HuH-7.5 (cell line): ENCODE measurements at regions not wholly inside any gene's neighbourhood (a gene's known extent, or its start where the extent isn't known, plus 50 kb on each side); places are given as distances from the start of the nearest gene placed in this dataset.
A peak's percentile ranks its signal among the peaks of the same experiment; 100 is the strongest.

Source experiments
- DNase-seq: peaks from one replicate; pipeline ENCODE4 v3.0.0; 2011; ENCODE audit warnings: low spot score

DNA sequence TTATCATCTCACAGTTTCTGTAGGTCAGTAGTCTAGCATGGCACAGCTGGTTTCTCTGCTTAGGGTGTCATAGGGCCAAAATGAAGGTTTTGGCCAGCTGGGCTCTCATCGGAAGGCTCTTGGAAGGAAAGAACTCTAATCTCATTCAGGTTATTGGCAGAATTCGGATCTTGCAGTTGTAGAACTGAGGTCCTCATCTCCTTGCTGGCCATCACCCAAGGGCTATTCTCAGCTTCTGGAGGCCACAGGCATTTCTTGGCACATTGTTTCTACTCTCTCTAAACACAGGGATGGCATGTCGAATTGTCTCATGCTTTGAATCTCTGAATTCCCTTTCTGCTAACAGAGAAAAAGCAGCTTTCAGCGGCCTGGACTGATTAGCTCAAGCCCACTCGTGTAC lies 258.0 kb upstream of the SMARCA2 start:
- DNase-seq, result no peak

DNA sequence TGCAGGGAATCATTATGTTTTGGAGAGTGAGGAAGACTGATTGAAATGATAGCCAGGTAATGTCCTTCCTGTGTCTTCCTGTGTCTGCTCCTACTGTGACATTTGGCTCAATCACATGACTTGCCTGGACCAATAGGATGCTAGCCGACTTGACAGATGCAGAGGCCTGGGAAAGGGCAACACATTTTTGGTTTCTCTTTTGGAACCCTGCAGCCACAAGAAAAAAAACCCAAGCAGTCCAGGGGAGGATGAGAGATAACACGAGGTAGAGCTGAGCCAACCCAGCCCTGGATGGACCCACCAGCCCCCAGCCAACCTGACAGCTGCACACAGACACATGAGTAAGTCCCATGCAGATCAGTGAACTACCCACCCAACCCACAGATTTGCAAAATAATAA lies 256.1 kb upstream of the SMARCA2 start:
- DNase-seq, result no peak

DNA sequence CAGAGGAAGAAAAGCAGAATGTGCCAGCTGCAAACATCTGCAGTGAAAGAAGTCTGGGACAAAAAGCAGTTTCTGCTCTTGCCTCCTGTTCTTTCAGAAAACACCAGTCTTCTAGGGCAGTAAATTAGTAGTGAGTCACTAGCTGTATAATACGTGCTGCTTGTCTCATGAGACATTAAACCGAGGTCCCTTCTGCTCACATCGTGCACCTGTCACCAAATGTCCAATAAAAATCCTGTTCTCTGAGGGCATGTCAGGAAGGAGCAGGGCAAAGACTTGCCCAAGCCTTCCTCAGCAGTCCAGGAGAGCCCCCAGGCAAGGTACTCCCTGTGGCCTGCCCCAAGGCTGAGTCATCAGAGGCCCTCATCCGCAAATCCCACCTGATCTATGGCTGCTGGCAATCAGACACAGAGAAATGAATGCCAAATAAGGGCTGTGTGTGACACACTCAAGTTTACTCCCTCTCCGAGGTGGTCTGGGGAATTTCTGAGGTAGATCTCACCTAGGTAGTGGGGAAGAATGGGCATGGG lies 255.3 kb upstream of the SMARCA2 start:
- DNase-seq, result no peak

GRCh38 chr9:1761807-1762206 lies 253.3 kb upstream of the SMARCA2 start:
- DNase-seq, result no peak

- DNase-seq, result no peak
These were observed 249.1 kb upstream of the SMARCA2 start for GRCh38 chr9:1766042-1766441.

GRCh38 chr9:1768561-1768960 lies 246.6 kb upstream of the SMARCA2 start:
- no peak for DNase-seq

GRCh38 chr9:1771094-1771789 lies 243.9 kb upstream of the SMARCA2 start:
- DNase-seq, result no peak

- DNase-seq, result no peak
These were observed 239.9 kb upstream of the SMARCA2 start for GRCh38 chr9:1775230-1775629.

DNA sequence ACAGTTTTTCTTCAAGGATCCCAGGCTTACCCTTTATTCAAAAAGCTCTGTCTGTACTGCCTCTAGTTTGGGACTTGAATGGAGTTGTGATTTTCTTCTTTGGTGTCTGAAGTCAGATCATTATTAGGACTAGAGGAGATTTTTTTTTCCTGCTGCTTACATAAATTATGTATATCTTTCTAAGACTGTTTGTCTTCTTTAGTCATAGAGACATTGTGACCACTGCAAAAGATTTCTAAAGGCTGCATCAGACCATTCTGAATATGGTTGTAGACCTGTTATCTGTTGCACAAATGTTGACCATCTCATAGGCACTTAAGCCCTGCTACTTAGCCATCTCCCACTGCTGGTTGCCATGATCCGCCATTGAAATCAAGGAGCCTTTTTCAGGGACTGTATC lies 238.5 kb upstream of the SMARCA2 start:
- no peak for DNase-seq

GRCh38 chr9:1791191-1791590 lies 224.0 kb upstream of the SMARCA2 start:
- no peak for DNase-seq

DNA sequence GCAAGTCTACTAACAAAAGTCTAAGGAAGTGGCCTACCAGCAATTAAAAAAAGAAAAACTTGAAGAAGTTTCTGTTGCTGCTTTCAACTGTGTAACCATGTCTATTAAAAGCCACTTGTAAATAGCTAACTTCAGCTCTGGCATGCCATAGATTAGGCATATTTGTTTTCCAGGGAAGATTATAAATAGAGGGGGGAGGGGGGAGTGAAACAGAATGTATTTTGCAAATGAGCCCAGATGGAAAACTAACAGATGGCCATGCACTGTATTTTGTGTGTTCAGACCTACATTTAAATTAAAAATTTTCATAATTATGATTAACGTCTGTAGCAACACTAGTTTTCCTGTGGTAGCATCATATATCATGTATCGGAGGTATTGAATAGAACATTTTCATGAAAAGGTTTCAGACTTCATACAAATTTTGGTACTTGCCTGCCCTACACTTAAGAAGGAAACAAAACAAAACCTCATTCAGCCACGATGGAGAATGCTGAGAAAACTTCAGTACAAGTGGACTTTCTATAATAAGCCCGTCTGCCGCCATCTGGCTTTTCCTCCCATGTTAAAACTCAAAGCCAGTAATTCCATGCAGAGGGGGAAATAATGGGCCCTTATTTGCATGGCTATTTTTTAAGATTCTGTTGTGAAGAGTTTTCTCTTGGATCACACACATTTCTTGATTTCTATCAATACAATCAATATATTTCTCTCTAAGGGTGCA lies 220.4 kb upstream of the SMARCA2 start:
- DNase-seq, result no peak

- no peak for DNase-seq
These were observed 210.8 kb upstream of the SMARCA2 start for GRCh38 chr9:1804128-1804865.

DNA sequence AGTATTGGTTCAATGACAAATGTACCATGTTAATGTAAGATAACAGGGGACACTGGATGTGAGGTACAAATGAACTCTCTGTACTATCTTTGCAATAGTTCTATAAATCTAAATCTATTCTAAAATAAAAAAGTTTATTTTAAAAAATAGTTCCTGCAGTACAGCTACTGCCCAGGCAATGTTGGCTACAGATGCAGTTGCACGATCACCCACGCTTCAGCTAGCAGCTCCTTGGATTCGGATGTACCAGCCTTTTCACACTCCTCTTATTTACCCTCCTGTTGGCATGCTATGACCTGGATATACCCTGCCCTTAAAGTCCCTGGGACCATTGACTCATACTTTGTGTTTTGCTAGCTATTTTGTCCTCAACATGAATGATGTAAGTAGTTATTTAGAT lies 185.4 kb upstream of the SMARCA2 start:
- DNase-seq, result no peak

DNA sequence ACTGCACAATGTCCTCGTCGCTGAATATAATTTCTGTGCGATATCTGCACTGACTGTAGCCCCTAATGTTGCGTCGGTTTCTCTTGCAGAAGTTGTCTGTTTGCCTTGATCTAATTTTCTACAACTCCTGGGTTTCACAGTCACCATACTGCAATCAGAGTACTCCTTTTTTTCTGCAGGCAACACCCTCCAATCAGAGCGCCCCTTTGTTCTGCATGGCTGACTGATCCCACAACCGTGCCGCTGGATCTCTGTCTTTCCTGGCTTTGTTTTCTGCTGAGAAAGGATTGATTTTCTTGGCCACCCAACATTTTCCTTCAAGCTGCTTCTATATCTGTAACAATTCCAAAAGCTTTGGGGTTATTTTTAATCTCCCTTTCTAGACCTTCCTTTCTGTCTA lies 182.2 kb upstream of the SMARCA2 start:
- DNase-seq, result no peak

GRCh38 chr9:1837453-1838084 lies 177.6 kb upstream of the SMARCA2 start:
- peak; percentile 4 for DNase-seq

GRCh38 chr9:1839909-1840308 lies 175.2 kb upstream of the SMARCA2 start:
- DNase-seq, result no peak

DNA sequence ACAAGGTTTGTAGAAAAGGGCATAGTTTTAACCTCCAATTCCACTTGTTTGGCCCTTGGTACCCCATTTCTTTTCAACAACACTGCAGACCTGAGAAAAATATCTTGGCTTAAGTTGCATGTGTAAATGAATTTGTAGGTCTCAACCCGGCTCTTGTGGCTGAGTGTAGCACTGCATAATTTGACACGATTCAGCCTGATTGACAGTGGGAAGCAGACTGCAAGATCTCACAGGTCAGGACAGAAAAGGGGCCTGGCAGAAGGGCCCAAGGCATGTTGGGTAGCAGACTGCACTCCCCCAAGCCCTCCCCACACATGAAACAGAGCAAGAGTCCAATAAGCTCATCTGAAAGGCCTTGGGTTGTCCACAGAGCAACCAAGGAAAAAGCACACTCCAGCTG lies 169.7 kb upstream of the SMARCA2 start:
- DNase-seq, result no peak

- DNase-seq, result no peak
These were observed 159.4 kb upstream of the SMARCA2 start for GRCh38 chr9:1855726-1856125.

DNA sequence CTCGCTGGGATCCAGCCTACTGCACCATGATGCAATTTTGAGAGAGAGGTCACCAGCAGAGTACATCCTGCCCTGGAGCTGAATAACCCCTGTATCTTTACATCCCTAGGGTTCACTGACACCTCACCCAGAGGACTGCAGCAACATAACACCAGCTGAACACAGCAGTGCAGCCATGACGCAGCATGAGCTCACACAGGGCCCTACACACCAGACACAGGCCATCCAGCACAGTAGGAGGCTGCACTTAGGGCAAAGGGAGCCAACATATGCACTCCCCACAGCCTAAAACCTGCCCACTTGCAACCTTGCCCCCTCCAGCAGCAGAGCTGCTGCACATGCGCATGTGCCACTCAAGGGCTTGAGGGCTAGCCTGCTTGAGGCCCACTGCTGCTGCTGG lies 157.3 kb upstream of the SMARCA2 start:
- DNase-seq, result no peak

GRCh38 chr9:1869843-1870242 lies 145.3 kb upstream of the SMARCA2 start:
- no peak for DNase-seq

DNA sequence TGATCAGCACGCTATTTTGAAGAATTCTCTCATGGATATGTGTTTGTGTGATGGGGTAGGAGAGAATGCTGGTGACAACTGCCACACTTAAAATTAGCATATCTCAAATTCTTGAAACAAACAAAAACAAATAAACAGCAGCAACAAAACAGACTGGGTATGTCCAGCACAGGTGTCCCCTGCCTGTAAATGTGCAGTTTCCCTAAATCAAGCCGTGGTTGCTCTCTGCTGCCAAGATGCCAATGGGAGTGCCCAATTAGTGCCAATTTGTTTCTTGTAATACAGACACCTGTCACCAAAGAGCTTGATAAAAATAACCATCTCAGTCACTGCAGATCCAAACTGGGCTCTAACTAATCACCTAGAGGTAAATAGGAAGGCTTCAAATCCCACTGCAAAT lies 144.2 kb upstream of the SMARCA2 start:
- DNase-seq, result no peak

- no peak for DNase-seq
These were observed 143.3 kb upstream of the SMARCA2 start for GRCh38 chr9:1871626-1872419.
